Left colon (tissue), 2 donors: ENCODE measurements at regions not wholly inside any gene's neighbourhood (a gene's known extent, or its start where the extent isn't known, plus 50 kb on each side); places are given as distances from the start of the nearest gene placed in this dataset.

ENCODE experiments used
- ATAC-seq: fragments of 200-7000 bp; cut with Tn5 transposase; one replicate; pipeline ENCODE4 v1.9.1; 2020; ENCODE audit warnings: mild to moderate bottlenecking, moderate library complexity
- DNase-seq, 2 donors: peaks; one replicate each; pipeline ENCODE4 v3.0.0-alpha.2; 2020
- intact Hi-C, 2 donors: fragments of 100-400 bp; cut with DNase I in 1 of 2; cut with micrococcal nuclease in 1 of 2; formaldehyde crosslinking; loops; one replicate each; pipeline versions ENCODE4 v1.11.2 to v1.14.0; 2022; cut with DNase I, micrococcal nuclease
- donor health status: DM: no; HTN: no; CAD: no.
- donor health status: DM: yes; HTN: yes; CAD: no.

GRCh38 chr5:165881259-165881658, 2375.8 kb downstream of the MAT2B start:
- DNase-seq (no peak), ATAC-seq (no peak)
- intact Hi-C loops = no loop called here

- ATAC-seq = peak; percentile 77
- no peak for DNase-seq
- intact Hi-C loops = no loop called here
Measured at GRCh38 chr5:165882099-165882498, 2376.7 kb downstream of the MAT2B start.

GRCh38 chr5:165885623-165886350, 2380.4 kb downstream of the MAT2B start:
- DNase-seq = no peak
- intact Hi-C loops = no loop called here
- ATAC-seq = no peak

DNA sequence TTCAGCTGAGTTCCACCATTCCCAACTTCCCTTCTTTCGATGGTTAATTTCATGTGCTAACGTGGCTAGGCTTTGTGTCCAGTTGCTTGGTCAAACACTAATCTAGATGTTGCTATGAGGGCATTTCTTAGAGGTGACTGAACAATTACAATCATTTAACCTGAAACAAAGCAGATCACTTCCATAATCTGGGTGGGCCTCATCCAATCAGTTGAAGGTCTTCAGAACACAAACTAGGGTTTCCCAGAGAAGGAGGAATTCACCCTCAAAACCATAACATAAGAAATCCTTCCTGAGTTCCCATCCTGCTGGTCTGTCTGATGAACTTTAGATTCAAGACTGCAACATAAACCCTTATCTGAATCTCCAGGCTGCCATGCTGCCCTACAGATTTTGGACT, 2381.7 kb downstream of the MAT2B start:
- DNase-seq (no peak), ATAC-seq (no peak)
- intact Hi-C loops = no loop called here

- intact Hi-C loops = no loop called here
- ATAC-seq (no peak), DNase-seq (no peak)
Measured at GRCh38 chr5:165892383-165892782, 2387.0 kb downstream of the MAT2B start.

DNA sequence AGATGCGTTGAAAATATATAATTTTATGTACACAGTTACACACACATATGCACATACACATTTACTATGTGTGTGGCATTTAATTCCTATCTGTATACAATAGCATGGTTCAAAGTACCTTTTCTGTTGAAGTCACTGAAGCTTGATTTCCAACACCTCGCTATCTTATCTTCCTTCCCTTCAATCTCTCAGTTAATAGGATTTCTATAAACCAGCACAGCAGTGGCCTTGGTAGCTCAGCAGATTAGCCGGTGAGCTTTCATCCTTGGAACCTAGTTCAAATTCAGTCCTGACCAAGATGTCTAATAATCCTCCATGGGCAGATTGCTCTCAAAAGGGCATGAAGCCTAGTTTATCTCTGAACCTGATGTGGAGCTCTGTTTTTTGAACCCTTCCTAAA, 2389.5 kb downstream of the MAT2B start:
- intact Hi-C loops = no loop called here
- DNase-seq (no peak), ATAC-seq (no peak)

DNA sequence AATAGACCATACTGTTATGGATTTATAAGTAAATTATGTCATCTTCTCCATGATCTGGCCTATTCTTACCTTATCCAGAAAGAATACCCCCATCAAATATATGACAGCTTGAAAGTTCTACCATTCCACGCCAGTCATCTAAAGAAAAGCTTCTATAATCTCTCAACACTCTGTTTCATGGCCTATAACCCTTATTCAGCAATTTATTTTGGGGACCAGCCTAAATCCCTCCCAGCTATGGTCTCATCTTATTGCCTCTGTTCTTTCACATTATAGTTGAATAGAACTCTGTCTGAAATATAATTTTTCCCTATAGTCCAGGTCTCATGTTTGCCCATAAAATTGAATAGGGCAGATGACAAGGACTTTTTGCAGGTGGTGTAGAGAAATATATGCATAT, 2387.6 kb upstream of the WWC1 start:
- ATAC-seq = no peak
- no peak for DNase-seq
- intact Hi-C loops = no loop called here

DNA sequence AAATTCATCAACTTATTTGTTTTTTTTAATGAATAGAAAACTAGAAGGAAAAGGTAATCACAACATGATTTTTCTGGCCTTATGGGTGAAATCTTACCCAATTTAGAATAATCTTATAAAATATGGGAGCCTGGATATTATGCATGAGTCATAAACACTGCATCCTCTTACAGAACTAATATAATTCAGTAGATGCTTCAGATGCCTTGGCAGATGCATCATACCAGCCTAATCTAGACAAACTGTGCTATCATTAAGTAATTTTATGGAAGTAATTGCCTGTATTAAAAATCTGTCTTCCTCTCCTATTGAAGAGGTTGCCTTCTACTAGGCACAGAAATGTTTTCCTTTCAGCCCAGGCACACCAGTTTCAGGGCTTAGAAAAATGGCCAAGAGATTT, 2384.6 kb upstream of the WWC1 start:
- DNase-seq (no peak), ATAC-seq (no peak)
- intact Hi-C loops = no loop called here

DNA sequence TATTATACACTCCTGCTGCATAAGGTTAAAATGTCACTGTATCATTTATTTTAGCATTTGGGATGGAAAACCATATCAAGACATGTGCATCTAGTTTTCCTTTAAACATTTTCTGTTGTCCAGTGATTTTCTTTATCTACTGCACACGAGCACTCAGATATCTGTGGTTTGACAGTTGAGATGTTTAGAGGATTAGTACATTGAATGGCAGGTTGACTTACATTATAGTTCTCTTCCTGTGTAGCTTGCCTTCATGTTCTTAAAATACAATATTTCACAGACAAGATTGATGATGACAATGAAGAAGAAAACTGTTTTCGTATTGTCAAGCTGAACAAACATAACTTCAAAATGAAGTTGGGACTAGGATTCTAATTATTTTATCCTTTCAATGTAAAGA, 2378.4 kb upstream of the WWC1 start:
- no peak for DNase-seq
- intact Hi-C loops = no loop called here
- no peak for ATAC-seq

DNA sequence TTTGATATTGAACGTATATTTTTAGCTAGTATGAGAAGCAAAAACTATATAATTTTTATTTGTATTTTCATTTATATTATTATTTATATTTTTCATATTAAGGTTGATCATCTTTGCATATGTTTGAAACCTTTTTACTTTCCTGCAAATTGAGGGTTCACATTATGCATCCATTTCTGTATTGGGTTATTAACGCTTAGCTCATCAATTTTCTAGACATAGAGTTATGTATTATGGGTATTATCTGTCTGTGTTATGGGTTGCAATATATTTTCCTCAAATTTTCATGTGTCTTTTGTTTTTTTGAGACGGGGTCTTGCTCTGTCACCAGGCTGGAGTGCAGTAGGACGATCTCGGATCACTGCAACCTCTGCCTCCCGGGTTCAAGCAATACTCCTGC, 2377.0 kb upstream of the WWC1 start:
- intact Hi-C loops = no loop called here
- DNase-seq (no peak), ATAC-seq (no peak)

- DNase-seq (no peak), ATAC-seq (no peak)
- intact Hi-C loops = no loop called here
Measured at GRCh38 chr5:165919196-165919595, 2372.2 kb upstream of the WWC1 start.

GRCh38 chr5:165920655-165921054, 2370.8 kb upstream of the WWC1 start:
- ATAC-seq = no peak
- no peak for DNase-seq
- intact Hi-C loops = no loop called here

- ATAC-seq (no peak), DNase-seq (no peak)
Measured at GRCh38 chr5:165928971-165929370, 2362.5 kb upstream of the WWC1 start.

GRCh38 chr5:165940541-165940940, 2350.9 kb upstream of the WWC1 start:
- no peak for ATAC-seq
- DNase-seq = no peak
- intact Hi-C loops = no loop called here

More at GRCh38 chr5:165928971-165929370, 2362.5 kb upstream of the WWC1 start:
- intact Hi-C loops = no loop called here

- no peak for ATAC-seq
- no peak for DNase-seq
- intact Hi-C loops = no loop called here
Measured at GRCh38 chr5:165956854-165957253, 2334.6 kb upstream of the WWC1 start.

- no peak for DNase-seq
- no peak for ATAC-seq
- intact Hi-C loops = no loop called here
Measured at GRCh38 chr5:165981671-165982070, 2309.8 kb upstream of the WWC1 start.

DNA sequence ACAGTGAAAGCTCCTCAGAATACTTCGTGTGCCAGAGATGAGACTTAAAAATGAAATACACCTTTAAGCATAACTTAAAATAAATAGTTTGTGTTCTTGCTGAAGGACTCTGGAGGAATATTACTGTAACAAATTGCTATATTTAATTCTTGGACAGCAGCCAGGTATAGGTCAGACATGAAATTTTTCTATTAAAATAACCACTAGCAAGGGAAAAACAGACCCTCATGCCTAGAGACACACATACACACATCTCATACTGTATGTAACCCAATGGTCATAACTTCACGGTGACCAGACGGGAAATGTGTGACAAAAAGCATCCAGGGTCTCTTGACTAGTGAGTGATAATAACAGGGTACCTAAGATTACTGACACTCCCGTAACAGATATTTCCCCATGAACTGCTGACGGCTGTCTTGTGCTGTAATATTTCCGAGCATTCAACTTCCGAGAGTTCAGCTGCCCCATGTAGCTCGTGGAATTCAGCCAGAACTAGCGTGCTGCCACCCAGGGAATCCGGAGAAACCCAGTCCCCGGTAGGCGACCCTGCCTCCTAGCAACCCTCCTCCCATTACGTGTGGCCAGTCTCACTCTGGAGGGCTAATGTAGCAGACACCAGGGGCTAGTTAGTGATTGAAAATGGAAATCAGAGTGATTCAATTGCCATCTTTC, 2295.1 kb upstream of the WWC1 start:
- ATAC-seq = no peak
- no peak for DNase-seq
- intact Hi-C loops = no loop called here

GRCh38 chr5:165999693-166000320, 2291.6 kb upstream of the WWC1 start:
- DNase-seq (no peak), ATAC-seq (no peak)
- intact Hi-C loops = no loop called here

GRCh38 chr5:166004006-166004405, 2287.4 kb upstream of the WWC1 start:
- no peak for ATAC-seq
- DNase-seq = no peak
- intact Hi-C loops = no loop called here

GRCh38 chr5:166013415-166013814, 2278.0 kb upstream of the WWC1 start:
- ATAC-seq = no peak
- intact Hi-C loops = no loop called here
- DNase-seq = no peak
